Hepatocyte (in vitro differentiated cells): ENCODE measurements at regions not wholly inside any gene's neighbourhood (a gene's known extent, or its start where the extent isn't known, plus 50 kb on each side); places are given as distances from the start of the nearest gene placed in this dataset.

Source experiments
- EZH2 ChIP-seq: fragments of 200-600 bp; sonication (generic); IDR thresholded peaks from 2 replicates; pipeline ENCODE4 v1.6.1; 2016; ENCODE audit warnings: antibody characterized with exemption, mild to moderate bottlenecking, borderline replicate concordance
- EZH2phosphoT487 ChIP-seq: fragments of 200-600 bp; sonication (generic); IDR thresholded peaks from one replicate; pipeline ENCODE4 v1.6.1; 2018; ENCODE audit warnings: antibody characterized with exemption, mild to moderate bottlenecking, low read depth, moderate library complexity; ENCODE audit not compliant: unreplicated experiment, severe bottlenecking
- TF ChIP-seq, protein P1 (sequence below): fragments of 200-600 bp; sonication (generic); IDR thresholded peaks from 2 replicates; pipeline ENCODE4 v1.5.1; 2016; ENCODE audit warnings: antibody characterized with exemption, mild to moderate bottlenecking; ENCODE audit not compliant: poor library complexity

DNA sequence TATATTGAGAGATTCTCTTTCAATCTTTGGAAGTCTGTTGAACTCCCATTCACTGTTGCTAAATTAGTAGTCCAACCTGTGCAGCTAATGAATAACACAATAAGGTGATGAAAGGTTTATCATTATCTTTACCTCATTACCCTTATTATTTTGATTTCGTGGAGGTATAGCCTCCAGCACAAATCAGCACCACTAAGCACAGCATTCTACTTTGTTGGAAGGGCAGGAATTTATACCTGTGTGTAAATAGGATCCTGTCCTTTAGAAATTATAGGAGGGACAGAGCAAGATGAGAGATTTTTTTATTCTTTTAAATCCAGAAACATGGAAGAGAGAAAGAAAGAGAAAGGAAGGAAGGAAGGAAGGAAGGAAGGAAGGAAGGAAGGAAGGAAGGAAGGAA is 454.1 kb downstream of the PDGFC start:
- TF ChIP-seq, protein P1, sequence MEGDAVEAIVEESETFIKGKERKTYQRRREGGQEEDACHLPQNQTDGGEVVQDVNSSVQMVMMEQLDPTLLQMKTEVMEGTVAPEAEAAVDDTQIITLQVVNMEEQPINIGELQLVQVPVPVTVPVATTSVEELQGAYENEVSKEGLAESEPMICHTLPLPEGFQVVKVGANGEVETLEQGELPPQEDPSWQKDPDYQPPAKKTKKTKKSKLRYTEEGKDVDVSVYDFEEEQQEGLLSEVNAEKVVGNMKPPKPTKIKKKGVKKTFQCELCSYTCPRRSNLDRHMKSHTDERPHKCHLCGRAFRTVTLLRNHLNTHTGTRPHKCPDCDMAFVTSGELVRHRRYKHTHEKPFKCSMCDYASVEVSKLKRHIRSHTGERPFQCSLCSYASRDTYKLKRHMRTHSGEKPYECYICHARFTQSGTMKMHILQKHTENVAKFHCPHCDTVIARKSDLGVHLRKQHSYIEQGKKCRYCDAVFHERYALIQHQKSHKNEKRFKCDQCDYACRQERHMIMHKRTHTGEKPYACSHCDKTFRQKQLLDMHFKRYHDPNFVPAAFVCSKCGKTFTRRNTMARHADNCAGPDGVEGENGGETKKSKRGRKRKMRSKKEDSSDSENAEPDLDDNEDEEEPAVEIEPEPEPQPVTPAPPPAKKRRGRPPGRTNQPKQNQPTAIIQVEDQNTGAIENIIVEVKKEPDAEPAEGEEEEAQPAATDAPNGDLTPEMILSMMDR = no peak
- no peak for TF ChIP-seq EZH2
- no peak for TF ChIP-seq EZH2phosphoT487
